ENCODE measurements at regions not wholly inside any gene's neighbourhood (a gene's known extent, or its start where the extent isn't known, plus 50 kb on each side); places are given as distances from the start of the nearest gene placed in this dataset.

DNA sequence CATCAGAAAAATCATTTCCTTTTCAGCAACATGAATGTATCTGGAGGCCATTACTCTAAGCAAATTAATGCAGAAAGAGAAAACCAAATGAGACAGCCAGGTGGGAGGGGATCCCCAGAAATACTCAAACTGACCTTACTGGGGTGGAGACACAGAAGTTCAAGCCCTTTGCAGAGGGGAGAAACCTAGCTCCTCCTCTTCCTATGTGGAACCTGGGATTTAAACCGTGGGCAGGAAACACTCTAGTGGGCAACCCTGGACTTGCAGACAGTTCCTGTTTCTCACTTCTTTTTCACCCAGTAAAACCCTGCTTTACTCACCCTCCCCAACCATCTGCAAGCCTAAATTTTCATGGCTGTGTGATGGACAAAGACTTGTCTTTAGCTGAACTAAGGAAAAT is 61.3 kb downstream of the SLITRK6 start:
- TF ChIP-seq POLR2A (IDR thresholded peaks at IDR 0.05; ENCODE audit: low read depth, low read length): no peak
- TF ChIP-seq, protein P1, sequence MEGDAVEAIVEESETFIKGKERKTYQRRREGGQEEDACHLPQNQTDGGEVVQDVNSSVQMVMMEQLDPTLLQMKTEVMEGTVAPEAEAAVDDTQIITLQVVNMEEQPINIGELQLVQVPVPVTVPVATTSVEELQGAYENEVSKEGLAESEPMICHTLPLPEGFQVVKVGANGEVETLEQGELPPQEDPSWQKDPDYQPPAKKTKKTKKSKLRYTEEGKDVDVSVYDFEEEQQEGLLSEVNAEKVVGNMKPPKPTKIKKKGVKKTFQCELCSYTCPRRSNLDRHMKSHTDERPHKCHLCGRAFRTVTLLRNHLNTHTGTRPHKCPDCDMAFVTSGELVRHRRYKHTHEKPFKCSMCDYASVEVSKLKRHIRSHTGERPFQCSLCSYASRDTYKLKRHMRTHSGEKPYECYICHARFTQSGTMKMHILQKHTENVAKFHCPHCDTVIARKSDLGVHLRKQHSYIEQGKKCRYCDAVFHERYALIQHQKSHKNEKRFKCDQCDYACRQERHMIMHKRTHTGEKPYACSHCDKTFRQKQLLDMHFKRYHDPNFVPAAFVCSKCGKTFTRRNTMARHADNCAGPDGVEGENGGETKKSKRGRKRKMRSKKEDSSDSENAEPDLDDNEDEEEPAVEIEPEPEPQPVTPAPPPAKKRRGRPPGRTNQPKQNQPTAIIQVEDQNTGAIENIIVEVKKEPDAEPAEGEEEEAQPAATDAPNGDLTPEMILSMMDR (IDR thresholded peaks at IDR 0.05 in 2 of 3, conservative IDR thresholded peaks at IDR 0.05 in 1 of 3; ENCODE audit: control insufficient read depth in 2 of 3, extremely low read depth in 1 of 3, insufficient read depth in 1 of 3, low read depth in 3 of 3, low read length in 3 of 3): no peak
- no peak for TF ChIP-seq NR2F1 (conservative IDR thresholded peaks at IDR 0.05)
- no peak for TF ChIP-seq TCF12 (IDR thresholded peaks at IDR 0.05; ENCODE audit: low read depth, low read length)
- no peak for TF ChIP-seq CEBPB (IDR thresholded peaks at IDR 0.05; ENCODE audit: borderline replicate concordance in 1 of 2, low read depth in 2 of 2, low read length in 2 of 2)
- TF ChIP-seq RAD21 (IDR thresholded peaks at IDR 0.05; ENCODE audit: insufficient read depth, low read depth, low read length): no peak
- TF ChIP-seq, protein P2, sequence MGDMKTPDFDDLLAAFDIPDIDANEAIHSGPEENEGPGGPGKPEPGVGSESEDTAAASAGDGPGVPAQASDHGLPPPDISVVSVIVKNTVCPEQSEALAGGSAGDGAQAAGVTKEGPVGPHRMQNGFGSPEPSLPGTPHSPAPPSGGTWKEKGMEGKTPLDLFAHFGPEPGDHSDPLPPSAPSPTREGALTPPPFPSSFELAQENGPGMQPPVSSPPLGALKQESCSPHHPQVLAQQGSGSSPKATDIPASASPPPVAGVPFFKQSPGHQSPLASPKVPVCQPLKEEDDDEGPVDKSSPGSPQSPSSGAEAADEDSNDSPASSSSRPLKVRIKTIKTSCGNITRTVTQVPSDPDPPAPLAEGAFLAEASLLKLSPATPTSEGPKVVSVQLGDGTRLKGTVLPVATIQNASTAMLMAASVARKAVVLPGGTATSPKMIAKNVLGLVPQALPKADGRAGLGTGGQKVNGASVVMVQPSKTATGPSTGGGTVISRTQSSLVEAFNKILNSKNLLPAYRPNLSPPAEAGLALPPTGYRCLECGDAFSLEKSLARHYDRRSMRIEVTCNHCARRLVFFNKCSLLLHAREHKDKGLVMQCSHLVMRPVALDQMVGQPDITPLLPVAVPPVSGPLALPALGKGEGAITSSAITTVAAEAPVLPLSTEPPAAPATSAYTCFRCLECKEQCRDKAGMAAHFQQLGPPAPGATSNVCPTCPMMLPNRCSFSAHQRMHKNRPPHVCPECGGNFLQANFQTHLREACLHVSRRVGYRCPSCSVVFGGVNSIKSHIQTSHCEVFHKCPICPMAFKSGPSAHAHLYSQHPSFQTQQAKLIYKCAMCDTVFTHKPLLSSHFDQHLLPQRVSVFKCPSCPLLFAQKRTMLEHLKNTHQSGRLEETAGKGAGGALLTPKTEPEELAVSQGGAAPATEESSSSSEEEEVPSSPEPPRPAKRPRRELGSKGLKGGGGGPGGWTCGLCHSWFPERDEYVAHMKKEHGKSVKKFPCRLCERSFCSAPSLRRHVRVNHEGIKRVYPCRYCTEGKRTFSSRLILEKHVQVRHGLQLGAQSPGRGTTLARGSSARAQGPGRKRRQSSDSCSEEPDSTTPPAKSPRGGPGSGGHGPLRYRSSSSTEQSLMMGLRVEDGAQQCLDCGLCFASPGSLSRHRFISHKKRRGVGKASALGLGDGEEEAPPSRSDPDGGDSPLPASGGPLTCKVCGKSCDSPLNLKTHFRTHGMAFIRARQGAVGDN (IDR thresholded peaks at IDR 0.05): no peak
